ENCODE measurements at regions not wholly inside any gene's neighbourhood (a gene's known extent, or its start where the extent isn't known, plus 50 kb on each side); places are given as distances from the start of the nearest gene placed in this dataset.
"Not testable (repeated sequence)": the region's sequence is repeated elsewhere in the genome, so short reads cannot be mapped to it uniquely, and the experiment has no call there.

GRCh38 chr6:167686204-167686893, 140.4 kb upstream of the AFDN start:
- H3K4me1 ChIP-seq (ENCODE audit: insufficient read depth, low read length): peaks cover 7% of the 10 kb centered on the region; the same call in 1 of the 2 replicates
- H3K36me3 ChIP-seq (ENCODE audit: insufficient read depth, low read length): no peaks in the 10 kb centered on the region
- no peak overlapping the region for H3K9ac ChIP-seq (ENCODE audit: low read depth, low read length)
- no peaks in the 10 kb centered on the region for H3K9me3 ChIP-seq (ENCODE audit: control insufficient read depth, insufficient read depth, low read length)

GRCh38 chr6:167687116-167687725, 139.5 kb upstream of the AFDN start:
- H3K4me1 ChIP-seq (ENCODE audit: insufficient read depth, low read length): peaks cover 15% of the 10 kb centered on the region; the same call in 1 of the 2 replicates
- H3K9me3 ChIP-seq (ENCODE audit: control insufficient read depth, insufficient read depth, low read length): no peaks in the 10 kb centered on the region
- no peak overlapping the region for H3K9ac ChIP-seq (ENCODE audit: low read depth, low read length)
- no peaks in the 10 kb centered on the region for H3K36me3 ChIP-seq (ENCODE audit: insufficient read depth, low read length)

GRCh38 chr6:167688123-167688522, 138.6 kb upstream of the AFDN start:
- Histone ChIP-seq H3K9me3 (ENCODE audit: control insufficient read depth, insufficient read depth, low read length) (no peaks in the 10 kb centered on the region), H3K36me3 (ENCODE audit: insufficient read depth, low read length) (no peaks in the 10 kb centered on the region), H3K4me1 (ENCODE audit: insufficient read depth, low read length) (peaks cover 18% of the 10 kb centered on the region; the same call in 1 of the 2 replicates), H3K9ac (ENCODE audit: low read depth, low read length) (no peak overlapping the region)

- Histone ChIP-seq H3K4me1 (ENCODE audit: insufficient read depth, low read length) (peaks cover 18% of the 10 kb centered on the region; the same call in 1 of the 2 replicates), H3K9me3 (ENCODE audit: control insufficient read depth, insufficient read depth, low read length) (no peaks in the 10 kb centered on the region), H3K9ac (ENCODE audit: low read depth, low read length) (no peak overlapping the region), H3K36me3 (ENCODE audit: insufficient read depth, low read length) (no peaks in the 10 kb centered on the region)
These were observed 137.4 kb upstream of the AFDN start for GRCh38 chr6:167689278-167689677.

- H3K9ac ChIP-seq (ENCODE audit: low read depth, low read length): no peak overlapping the region
- no peaks in the 10 kb centered on the region for H3K36me3 ChIP-seq (ENCODE audit: insufficient read depth, low read length)
- H3K4me1 ChIP-seq (ENCODE audit: insufficient read depth, low read length): peaks cover 18% of the 10 kb centered on the region; the same call in 1 of the 2 replicates
- H3K9me3 ChIP-seq (ENCODE audit: control insufficient read depth, insufficient read depth, low read length): no peaks in the 10 kb centered on the region
These were observed 137.0 kb upstream of the AFDN start for GRCh38 chr6:167689751-167690150.

GRCh38 chr6:167690167-167690922, 136.4 kb upstream of the AFDN start:
- H3K9ac ChIP-seq (ENCODE audit: low read depth, low read length); H3K9me3 ChIP-seq (ENCODE audit: control insufficient read depth, insufficient read depth, low read length); H3K36me3 ChIP-seq (ENCODE audit: insufficient read depth, low read length): not testable (repeated sequence)
- peaks cover 18% of the 10 kb centered on the region; the same call in 1 of the 2 replicates for H3K4me1 ChIP-seq (ENCODE audit: insufficient read depth, low read length)

GRCh38 chr6:167690931-167691330, 135.8 kb upstream of the AFDN start:
- Histone ChIP-seq H3K9ac (ENCODE audit: low read depth, low read length) (no peak overlapping the region), H3K36me3 (ENCODE audit: insufficient read depth, low read length) (no peaks in the 10 kb centered on the region), H3K9me3 (ENCODE audit: control insufficient read depth, insufficient read depth, low read length) (no peaks in the 10 kb centered on the region), H3K4me1 (ENCODE audit: insufficient read depth, low read length) (peaks cover 18% of the 10 kb centered on the region; the same call in 1 of the 2 replicates)

- peaks cover 18% of the 10 kb centered on the region; the same call in 1 of the 2 replicates for H3K4me1 ChIP-seq (ENCODE audit: insufficient read depth, low read length)
- H3K9ac ChIP-seq (ENCODE audit: low read depth, low read length): no peak overlapping the region
- no peaks in the 10 kb centered on the region for H3K36me3 ChIP-seq (ENCODE audit: insufficient read depth, low read length)
- no peaks in the 10 kb centered on the region for H3K9me3 ChIP-seq (ENCODE audit: control insufficient read depth, insufficient read depth, low read length)
These were observed 135.0 kb upstream of the AFDN start for GRCh38 chr6:167691533-167692312.

- not testable (repeated sequence) for H3K9ac ChIP-seq (ENCODE audit: low read depth, low read length); H3K9me3 ChIP-seq (ENCODE audit: control insufficient read depth, insufficient read depth, low read length); H3K36me3 ChIP-seq (ENCODE audit: insufficient read depth, low read length)
- H3K4me1 ChIP-seq (ENCODE audit: insufficient read depth, low read length): peaks cover 18% of the 10 kb centered on the region; the same call in 1 of the 2 replicates
These were observed 133.2 kb upstream of the AFDN start for GRCh38 chr6:167693478-167693877.

- Histone ChIP-seq H3K9me3 (ENCODE audit: control insufficient read depth, insufficient read depth, low read length) (no peaks in the 10 kb centered on the region), H3K36me3 (ENCODE audit: insufficient read depth, low read length) (no peaks in the 10 kb centered on the region), H3K9ac (ENCODE audit: low read depth, low read length) (no peak overlapping the region), H3K4me1 (ENCODE audit: insufficient read depth, low read length) (peaks cover 26% of the 10 kb centered on the region)
These were observed 130.9 kb upstream of the AFDN start for GRCh38 chr6:167695831-167696230.

GRCh38 chr6:167696296-167696695, 130.4 kb upstream of the AFDN start:
- Histone ChIP-seq H3K36me3 (ENCODE audit: insufficient read depth, low read length) (no peaks in the 10 kb centered on the region), H3K4me1 (ENCODE audit: insufficient read depth, low read length) (peaks cover 22% of the 10 kb centered on the region), H3K9ac (ENCODE audit: low read depth, low read length) (no peak overlapping the region), H3K9me3 (ENCODE audit: control insufficient read depth, insufficient read depth, low read length) (no peaks in the 10 kb centered on the region)

- Histone ChIP-seq H3K4me1 (ENCODE audit: insufficient read depth, low read length) (peaks cover 13% of the 10 kb centered on the region), H3K36me3 (ENCODE audit: insufficient read depth, low read length) (no peaks in the 10 kb centered on the region)
These were observed 129.4 kb upstream of the AFDN start for GRCh38 chr6:167697316-167697715.

GRCh38 chr6:167698540-167698939, 128.2 kb upstream of the AFDN start:
- Histone ChIP-seq H3K36me3 (ENCODE audit: insufficient read depth, low read length) (no peaks in the 10 kb centered on the region), H3K9ac (ENCODE audit: low read depth, low read length) (no peak overlapping the region), H3K4me1 (ENCODE audit: insufficient read depth, low read length) (peaks cover 10% of the 10 kb centered on the region), H3K9me3 (ENCODE audit: control insufficient read depth, insufficient read depth, low read length) (no peaks in the 10 kb centered on the region)

More at GRCh38 chr6:167697316-167697715, 129.4 kb upstream of the AFDN start:
- no peak overlapping the region for H3K9ac ChIP-seq (ENCODE audit: low read depth, low read length)
- no peaks in the 10 kb centered on the region for H3K9me3 ChIP-seq (ENCODE audit: control insufficient read depth, insufficient read depth, low read length)

Measured in ES-I3 (cell line).